RWPE1 (cell line): ENCODE measurements at regions not wholly inside any gene's neighbourhood (a gene's known extent, or its start where the extent isn't known, plus 50 kb on each side); places are given as distances from the start of the nearest gene placed in this dataset.

Source experiments
- CTCF ChIA-PET: fragments of 350-600 bp; sonication (Branson Sonifier 250); formaldehyde crosslinking; extraction: SDS; loops from one replicate; lab custom pipeline; 2021; lab: Yijun Ruan, JAX
- POLR2A ChIA-PET: fragments of 400-600 bp; formaldehyde crosslinking; extraction: SDS; loops from one replicate; lab custom pipeline; 2020; ENCODE audit warnings: antibody characterized with exemption; ENCODE audit not compliant: low non-redundant PET; lab: Yijun Ruan, JAX
- DNase-seq: peaks from one replicate; pipeline ENCODE4 v3.0.0; 2012; ENCODE audit warnings: low spot score
- H3K27ac ChIP-seq: fragments of 450-650 bp; 2 replicates; pipeline ENCODE4 v1.5.1; 2017
- TF ChIP-seq, protein P1 (sequence below): fragments of 450-650 bp; conservative IDR thresholded peaks from 2 replicates; pipeline ENCODE4 v1.5.1; 2017; ENCODE audit warnings: low read depth, mild to moderate bottlenecking

DNA sequence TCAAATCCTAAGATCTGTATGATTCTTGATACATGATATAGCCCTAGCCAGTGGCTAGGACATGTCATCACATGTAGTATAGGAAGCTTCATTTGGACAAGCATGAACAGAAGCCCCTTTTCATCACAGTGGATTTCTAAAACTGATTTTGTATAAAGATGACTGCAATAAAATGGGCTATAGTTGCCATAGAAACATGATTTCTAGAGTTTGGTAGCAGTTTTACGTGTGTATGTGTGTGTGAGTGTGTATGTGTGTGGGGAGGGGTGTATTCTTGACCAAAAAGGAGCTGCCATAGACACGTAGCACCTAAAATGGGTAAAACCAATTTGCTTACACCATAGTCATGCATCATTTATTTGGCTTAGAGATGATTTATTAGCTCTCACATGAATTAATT, 200.5 kb upstream of the CNR1 start:
- DNase-seq = no peak
- ChIA-PET CTCF (interaction anchor here (0.7 kb wide), 1 partner anchor 203 kb away, joined by 3 read pairs; no protein-coding TSS in a partner anchor), POLR2A (no interaction called here)
- TF ChIP-seq, protein P1, sequence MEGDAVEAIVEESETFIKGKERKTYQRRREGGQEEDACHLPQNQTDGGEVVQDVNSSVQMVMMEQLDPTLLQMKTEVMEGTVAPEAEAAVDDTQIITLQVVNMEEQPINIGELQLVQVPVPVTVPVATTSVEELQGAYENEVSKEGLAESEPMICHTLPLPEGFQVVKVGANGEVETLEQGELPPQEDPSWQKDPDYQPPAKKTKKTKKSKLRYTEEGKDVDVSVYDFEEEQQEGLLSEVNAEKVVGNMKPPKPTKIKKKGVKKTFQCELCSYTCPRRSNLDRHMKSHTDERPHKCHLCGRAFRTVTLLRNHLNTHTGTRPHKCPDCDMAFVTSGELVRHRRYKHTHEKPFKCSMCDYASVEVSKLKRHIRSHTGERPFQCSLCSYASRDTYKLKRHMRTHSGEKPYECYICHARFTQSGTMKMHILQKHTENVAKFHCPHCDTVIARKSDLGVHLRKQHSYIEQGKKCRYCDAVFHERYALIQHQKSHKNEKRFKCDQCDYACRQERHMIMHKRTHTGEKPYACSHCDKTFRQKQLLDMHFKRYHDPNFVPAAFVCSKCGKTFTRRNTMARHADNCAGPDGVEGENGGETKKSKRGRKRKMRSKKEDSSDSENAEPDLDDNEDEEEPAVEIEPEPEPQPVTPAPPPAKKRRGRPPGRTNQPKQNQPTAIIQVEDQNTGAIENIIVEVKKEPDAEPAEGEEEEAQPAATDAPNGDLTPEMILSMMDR = no peak
- H3K27ac ChIP-seq = no peak overlapping the region

DNA sequence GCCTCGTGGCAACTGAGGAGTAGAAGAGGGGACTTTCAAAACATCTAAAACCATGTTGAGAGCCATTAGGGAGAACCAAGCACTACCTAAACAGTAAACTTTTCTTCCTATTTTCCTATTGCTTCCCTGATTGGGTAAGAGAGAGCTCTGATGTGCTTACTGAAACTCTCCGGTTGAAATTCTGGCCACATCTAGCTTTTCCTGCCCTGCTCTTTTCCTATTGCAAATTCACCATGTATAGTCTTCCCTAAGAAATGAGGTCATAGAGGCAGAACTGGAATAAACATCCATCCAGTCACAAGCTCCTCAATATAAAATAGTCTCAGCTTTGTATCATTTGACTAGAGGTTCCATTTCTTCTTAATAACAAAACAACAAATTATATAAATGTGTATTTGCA, 199.5 kb upstream of the CNR1 start:
- DNase-seq = no peak
- H3K27ac ChIP-seq = no peak overlapping the region
- TF ChIP-seq, protein P1 = no peak
- ChIA-PET POLR2A (no interaction called here), CTCF (no interaction called here)

DNA sequence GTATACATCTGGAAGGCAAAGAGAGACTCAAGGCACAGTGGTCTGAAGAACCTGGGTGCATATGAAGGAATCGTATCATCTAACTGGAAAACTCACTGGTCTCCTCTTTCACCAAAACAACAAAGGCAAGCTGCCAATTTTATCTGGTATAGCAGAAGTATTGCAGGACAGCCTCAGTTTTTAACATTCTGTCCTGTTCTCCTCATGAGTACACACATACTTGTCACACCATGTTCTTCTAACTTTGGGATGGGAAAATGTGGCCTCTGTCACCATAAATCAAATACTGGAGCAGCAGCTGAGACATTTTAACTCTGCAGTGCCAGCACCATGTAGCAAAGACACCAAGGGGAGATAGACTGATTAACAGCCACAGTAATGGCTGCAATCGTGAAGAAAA, 199.1 kb upstream of the CNR1 start:
- no peak overlapping the region for H3K27ac ChIP-seq
- POLR2A ChIA-PET = no interaction called here
- DNase-seq = no peak
- CTCF ChIA-PET = no interaction called here
- TF ChIP-seq, protein P1 = no peak

DNA sequence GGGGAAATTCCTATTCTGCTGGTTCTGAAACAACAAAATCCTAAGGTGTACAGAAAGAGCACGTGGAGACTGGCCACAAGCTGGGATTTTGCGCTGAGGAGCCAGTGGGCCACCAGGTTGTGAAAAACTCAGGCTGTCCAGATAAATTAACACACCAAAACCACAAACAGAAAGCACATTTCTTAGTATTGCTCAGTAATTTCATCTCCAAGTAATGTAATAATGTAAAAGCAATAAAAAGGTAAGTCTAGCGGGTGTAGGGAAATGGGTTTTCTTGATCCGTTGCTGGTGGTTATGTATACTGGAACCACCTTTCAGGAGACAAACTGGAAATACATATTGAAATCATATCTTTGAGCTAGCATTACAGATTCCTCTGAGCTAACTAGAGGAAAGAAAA, 195.6 kb upstream of the CNR1 start:
- POLR2A ChIA-PET = no interaction called here
- no peak for DNase-seq
- TF ChIP-seq, protein P1 = no peak
- CTCF ChIA-PET = interaction anchor here (0.5 kb wide), 1 partner anchor 377 kb away, joined by 4 read pairs; no protein-coding TSS in a partner anchor
- H3K27ac ChIP-seq = no peak overlapping the region

DNA sequence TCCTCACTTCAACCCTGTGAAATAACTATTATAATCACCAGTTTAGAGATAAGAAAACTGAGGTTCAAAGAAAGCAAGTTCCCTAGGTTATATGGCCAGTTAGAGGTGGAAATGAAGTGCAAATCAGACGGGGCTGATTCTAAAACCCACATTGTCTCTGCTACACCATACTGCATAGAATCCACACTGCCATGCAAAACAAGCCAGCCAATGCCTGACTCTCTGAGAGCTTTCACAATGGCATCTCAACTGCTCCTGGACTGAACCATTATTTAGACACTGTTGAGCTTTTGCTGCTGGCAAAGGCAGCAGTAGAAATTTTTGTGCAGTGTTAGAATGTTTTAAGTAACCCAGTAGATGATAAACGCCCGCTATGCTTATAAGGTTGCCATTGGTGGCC, 195.2 kb upstream of the CNR1 start:
- H3K27ac ChIP-seq = no peak overlapping the region
- TF ChIP-seq, protein P1 = no peak
- CTCF ChIA-PET = no interaction called here
- POLR2A ChIA-PET = no interaction called here
- DNase-seq = no peak

DNA sequence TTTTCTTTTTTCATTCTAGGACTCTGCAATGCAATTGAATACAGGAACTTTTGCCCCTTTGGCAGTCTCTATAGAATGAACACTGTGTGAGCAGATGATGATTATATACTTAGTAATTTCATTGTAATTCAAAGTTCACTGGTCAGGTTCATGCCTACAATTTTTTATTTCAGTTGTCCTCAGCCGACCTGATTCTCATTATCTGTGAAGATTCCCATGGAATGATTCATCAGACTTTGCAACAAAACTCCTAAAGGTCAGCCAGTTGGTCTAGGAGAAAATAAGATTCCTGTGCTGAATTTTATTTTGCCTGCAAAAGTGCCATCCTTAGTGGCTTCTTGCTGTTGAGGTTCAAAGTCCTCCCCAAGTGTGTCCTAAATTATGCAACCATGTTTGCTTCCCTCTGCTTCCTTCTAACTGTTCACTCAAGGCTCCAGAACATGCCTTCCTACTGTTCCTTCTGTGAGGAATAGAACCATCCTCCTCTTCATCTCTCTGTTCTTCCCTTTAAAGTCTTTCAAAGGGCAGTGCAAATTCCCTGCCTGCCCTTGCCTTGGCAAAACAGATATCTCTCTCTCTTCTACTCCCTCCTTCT, 194.2 kb upstream of the CNR1 start:
- no peak overlapping the region for H3K27ac ChIP-seq
- ChIA-PET POLR2A (no interaction called here), CTCF (no interaction called here)
- DNase-seq = peak; percentile 83
- TF ChIP-seq, protein P1 = no peak
